GM12865 (cell line): ENCODE measurements at regions not wholly inside any gene's neighbourhood (a gene's known extent, or its start where the extent isn't known, plus 50 kb on each side); places are given as distances from the start of the nearest gene placed in this dataset.

Source experiments
- DNase-seq: peaks from one replicate; pipeline ENCODE4 v3.0.0; 2010; ENCODE audit warnings: low read depth
- H3K4me3 ChIP-seq: 2 replicates; pipeline ENCODE4 v1.5.1; 2011; ENCODE audit warnings: mild to moderate bottlenecking, low read depth, low read length, control low read depth
- TF ChIP-seq, protein P1 (sequence below): IDR thresholded peaks from 2 replicates; pipeline ENCODE4 v1.5.1; 2011; ENCODE audit warnings: low read length, control low read depth, low read depth, inconsistent platforms; ENCODE audit not compliant: insufficient read depth; ENCODE audit errors: missing control alignments

DNA sequence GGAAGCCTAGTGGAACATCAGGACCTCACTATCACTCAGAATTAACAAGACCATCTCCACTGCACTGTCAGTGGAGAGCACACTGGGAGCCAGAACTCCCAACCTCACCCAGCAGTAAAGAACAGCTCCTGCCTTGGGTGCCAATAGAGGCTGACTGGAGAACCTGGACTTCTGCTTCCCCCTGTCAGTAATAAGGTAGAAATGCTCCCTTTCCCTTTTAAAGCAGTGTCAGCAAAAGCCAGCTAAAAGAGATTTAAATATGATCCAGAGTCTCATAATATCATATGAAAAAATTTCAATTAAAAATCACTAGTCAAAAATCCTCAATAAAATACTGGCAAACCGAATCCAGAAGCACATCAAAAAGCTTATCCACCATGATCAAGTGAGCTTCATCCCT is 82.8 kb downstream of the SPATA19 start:
- no peak for DNase-seq
- TF ChIP-seq, protein P1, sequence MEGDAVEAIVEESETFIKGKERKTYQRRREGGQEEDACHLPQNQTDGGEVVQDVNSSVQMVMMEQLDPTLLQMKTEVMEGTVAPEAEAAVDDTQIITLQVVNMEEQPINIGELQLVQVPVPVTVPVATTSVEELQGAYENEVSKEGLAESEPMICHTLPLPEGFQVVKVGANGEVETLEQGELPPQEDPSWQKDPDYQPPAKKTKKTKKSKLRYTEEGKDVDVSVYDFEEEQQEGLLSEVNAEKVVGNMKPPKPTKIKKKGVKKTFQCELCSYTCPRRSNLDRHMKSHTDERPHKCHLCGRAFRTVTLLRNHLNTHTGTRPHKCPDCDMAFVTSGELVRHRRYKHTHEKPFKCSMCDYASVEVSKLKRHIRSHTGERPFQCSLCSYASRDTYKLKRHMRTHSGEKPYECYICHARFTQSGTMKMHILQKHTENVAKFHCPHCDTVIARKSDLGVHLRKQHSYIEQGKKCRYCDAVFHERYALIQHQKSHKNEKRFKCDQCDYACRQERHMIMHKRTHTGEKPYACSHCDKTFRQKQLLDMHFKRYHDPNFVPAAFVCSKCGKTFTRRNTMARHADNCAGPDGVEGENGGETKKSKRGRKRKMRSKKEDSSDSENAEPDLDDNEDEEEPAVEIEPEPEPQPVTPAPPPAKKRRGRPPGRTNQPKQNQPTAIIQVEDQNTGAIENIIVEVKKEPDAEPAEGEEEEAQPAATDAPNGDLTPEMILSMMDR: no peak
- no peak overlapping the region for H3K4me3 ChIP-seq

DNA sequence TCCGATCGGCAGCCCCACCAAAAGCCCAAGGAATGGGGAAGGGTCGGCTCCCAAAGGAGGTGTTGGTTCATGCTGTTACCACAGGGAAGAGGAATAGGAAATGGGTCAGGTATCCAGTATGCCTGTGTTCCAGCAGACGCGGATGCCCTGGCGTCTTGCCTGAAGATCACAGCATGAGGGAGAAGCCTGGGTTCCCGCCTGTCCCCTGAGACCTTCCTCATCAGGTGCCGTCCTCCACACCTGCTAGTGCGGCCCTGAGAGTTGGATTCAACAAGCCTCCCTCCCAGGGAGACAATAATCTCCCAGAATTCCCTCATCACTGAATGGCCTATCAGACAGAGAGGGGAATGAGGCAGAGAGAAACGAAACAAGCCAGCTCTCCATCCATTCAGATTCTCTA is 92.2 kb downstream of the SPATA19 start:
- TF ChIP-seq, protein P1: no peak
- DNase-seq: no peak
- no peak overlapping the region for H3K4me3 ChIP-seq

DNA sequence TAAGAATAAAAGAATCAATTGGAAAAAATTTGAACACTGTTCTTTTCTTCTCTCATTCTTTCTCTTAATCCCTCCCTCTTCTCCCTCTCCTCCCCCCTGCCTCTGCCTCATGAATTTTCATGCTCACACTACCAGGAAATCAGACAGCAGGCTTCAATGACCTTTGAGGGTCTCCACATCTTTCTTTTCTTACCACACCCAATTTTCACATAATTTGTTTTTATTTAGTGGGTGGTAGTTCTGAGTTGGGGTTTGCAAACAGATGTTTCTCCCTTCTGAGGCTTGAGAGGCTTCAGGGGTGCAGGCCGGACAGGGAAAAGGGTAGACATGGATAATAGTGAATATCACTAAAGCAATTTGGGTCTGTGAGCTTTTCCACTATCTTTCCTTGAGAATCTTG is 95.5 kb downstream of the SPATA19 start:
- DNase-seq: no peak
- TF ChIP-seq, protein P1: no peak

DNA sequence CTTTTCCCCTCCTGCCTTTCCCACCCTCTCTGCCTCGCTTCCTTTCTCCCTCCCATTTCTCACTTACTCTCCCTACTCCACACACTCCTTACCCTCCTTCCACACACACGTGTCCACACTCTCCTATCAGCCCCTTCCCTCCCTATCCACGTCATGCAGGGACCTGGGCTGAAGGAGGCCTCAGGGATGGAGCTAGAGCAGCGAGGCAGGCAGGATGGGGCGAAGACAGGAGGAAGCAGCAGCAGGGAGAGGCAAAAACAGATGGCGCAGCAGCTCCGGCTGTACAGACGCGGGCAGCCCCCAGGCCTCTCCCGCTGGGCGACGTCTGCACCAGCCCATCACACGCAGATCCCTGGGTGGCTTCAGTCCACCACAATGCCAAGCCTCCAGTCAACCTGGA is 97.9 kb downstream of the SPATA19 start:
- no peak overlapping the region for H3K4me3 ChIP-seq
- DNase-seq: no peak
- TF ChIP-seq, protein P1: no peak

More for the DNA sequence above, 95.5 kb downstream of the SPATA19 start:
- H3K4me3 ChIP-seq: no peak overlapping the region

DNA sequence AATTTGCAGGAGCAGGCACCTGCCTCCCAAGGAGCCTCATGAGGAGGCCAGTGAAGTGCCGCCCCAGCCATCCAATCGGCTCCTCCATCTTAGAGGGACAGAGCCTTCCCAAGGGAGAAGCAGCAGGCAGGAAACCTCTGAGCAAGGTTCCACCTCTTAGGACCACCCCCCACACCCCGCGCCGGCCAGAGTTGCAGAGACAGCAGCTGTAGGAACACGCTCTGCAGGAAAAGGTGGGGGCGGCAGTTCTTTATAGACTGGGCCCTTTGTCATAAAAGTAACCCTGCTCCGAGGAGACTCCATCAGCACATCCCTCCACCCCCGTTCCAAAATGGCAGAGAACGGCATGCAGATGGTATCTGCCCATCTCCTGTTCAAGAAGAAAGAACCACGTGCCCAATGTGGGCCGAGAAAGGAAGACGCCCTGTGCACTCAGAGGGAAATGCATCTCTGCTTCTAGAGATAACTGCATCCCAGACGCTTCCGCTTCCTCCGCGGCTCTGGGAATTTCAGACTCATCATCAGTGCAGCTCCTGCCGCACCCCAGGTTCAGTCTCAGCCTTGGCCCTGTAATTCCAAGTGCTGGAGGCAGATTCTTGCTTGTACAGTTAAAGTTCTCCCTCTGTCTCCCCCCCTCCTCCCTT is 98.5 kb downstream of the SPATA19 start:
- H3K4me3 ChIP-seq: no peak overlapping the region

DNA sequence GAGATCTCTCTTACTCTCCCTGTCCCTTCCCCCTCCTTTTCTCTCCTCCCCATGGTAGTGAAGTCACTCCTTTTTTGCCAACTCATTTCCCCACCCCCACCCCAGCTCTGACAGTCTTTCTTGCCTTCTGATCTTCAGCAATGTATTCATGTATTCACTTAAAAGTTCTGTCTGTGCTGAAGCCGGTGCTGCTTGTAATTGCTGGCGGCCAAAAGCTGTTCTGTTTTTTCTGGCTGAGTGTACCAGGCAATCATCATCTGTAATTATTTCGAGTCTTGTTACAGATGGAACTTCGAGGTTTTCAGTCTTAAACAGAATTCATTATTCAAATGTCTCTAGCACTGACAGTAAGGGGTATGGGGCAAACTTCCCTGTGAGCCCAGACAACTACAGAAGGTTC is 99.5 kb downstream of the SPATA19 start:
- H3K4me3 ChIP-seq: no peak overlapping the region
- no peak for DNase-seq
- TF ChIP-seq, protein P1: no peak

More for the DNA sequence above, 98.5 kb downstream of the SPATA19 start:
- no peak for DNase-seq
- TF ChIP-seq, protein P1: no peak

DNA sequence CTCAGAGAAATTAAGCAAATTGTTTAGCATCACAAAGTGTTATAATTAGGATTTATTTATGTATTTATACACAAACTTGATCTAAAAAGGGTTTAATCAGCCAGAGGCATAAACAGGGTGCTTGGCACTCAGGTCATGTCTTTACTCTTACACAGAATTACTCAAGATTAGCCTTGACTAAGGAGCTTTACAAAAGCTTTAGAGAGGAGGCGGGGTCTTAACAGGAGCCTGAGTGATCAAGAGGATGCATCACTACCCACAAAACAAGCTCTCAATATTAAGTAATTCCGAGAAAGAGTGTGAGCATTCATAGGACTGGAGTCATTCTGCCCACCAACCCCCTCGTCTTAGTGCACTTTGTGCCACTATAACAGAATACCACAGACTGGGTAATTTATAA is 103.0 kb downstream of the SPATA19 start:
- no peak overlapping the region for H3K4me3 ChIP-seq
- DNase-seq: no peak
- TF ChIP-seq, protein P1: no peak
